ENCODE measurements at regions not wholly inside any gene's neighbourhood (a gene's known extent, or its start where the extent isn't known, plus 50 kb on each side); places are given as distances from the start of the nearest gene placed in this dataset.
"Not testable (repeated sequence)": the region's sequence is repeated elsewhere in the genome, so short reads cannot be mapped to it uniquely, and the experiment has no call there.

DNA sequence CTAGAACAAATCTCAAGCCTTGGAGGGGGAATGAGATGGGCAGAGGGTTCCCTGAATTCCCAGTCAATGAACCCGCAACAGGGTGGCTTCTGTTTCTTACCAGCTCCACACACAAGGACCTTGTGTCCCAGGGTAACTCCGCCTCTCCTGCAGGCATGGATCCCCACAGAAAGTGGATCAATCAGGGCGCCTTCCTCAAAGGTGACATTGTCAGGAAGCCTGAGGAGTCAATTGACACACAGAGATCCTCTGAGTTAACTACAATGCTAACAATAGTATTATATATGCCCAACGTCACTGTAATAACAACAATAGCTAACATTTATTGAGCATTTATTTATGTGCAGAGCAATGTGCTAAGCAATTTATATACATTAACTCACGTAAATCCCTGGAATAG lies 98.8 kb downstream of the TRIM69 start:
- H2BK20ac ChIP-seq (ENCODE audit: low read depth, low read length, poor library complexity, severe bottlenecking); H3K27me3 ChIP-seq (ENCODE audit: insufficient read depth, low read length); H3T11ph ChIP-seq (ENCODE audit: low read length); H3K27me3 Mint-ChIP-seq (ENCODE audit: low read depth); H4K91ac ChIP-seq (ENCODE audit: insufficient read length, low read depth, low read length); H4K8ac ChIP-seq (replicated peaks; ENCODE audit: insufficient read length, low read depth, low read length); H3K27ac ChIP-seq (ENCODE audit: insufficient read length, low read depth, low read length); H3K56ac ChIP-seq (ENCODE audit: insufficient read length, low read depth, low read length); H4K5ac ChIP-seq (ENCODE audit: insufficient read length, low read depth, low read length); H3K4me1 ChIP-seq (ENCODE audit: insufficient read depth, low read length); H3K79me2 ChIP-seq (ENCODE audit: insufficient read depth, low read length); DNase-seq; H3K18ac ChIP-seq (ENCODE audit: insufficient read length, low read depth, low read length); H3K9me3 Mint-ChIP-seq; H3K9ac ChIP-seq (ENCODE audit: extremely low read depth, insufficient read length, low read length); H2BK15ac ChIP-seq (ENCODE audit: low read depth, low read length); H2BK5ac ChIP-seq (ENCODE audit: insufficient read length, low read length); H3K23ac ChIP-seq (ENCODE audit: insufficient read length, low read depth, low read length); H3K4me1 Mint-ChIP-seq; H2BK12ac ChIP-seq (ENCODE audit: insufficient read length, low read depth, low read length); H4K20me1 ChIP-seq (ENCODE audit: control insufficient read depth, insufficient read depth, insufficient read length); H3K4ac ChIP-seq (ENCODE audit: low read depth, low read length); H3K36me3 Mint-ChIP-seq (ENCODE audit: insufficient read depth in 1 of 3, low read depth in 3 of 3); H3K4me3 Mint-ChIP-seq; H2AFZ ChIP-seq (ENCODE audit: low read length); H3K4me2 ChIP-seq (ENCODE audit: insufficient read depth, insufficient read length, low read length); H2AK5ac ChIP-seq (ENCODE audit: insufficient read length, low read length); H2BK120ac ChIP-seq (ENCODE audit: low read depth, low read length, poor library complexity, severe bottlenecking); H3K23me2 ChIP-seq (ENCODE audit: insufficient read length, low read depth, low read length, poor library complexity, severe bottlenecking); H3K79me1 ChIP-seq (ENCODE audit: insufficient read depth, low read depth, low read length, poor library complexity, severe bottlenecking); H3K27ac Mint-ChIP-seq; H3K14ac ChIP-seq (ENCODE audit: insufficient read depth, low read length); H3K9me3 ChIP-seq (ENCODE audit: control insufficient read depth, low read depth, low read length): not testable (repeated sequence)
- no CpG with 5 or more reads among the region's 5 CpGs for WGBS (ENCODE audit: extremely low coverage, insufficient read length, low lambda C conversion rate)
